Head of caudate nucleus (tissue), 42 donors: ENCODE measurements at regions not wholly inside any gene's neighbourhood (a gene's known extent, or its start where the extent isn't known, plus 50 kb on each side); places are given as distances from the start of the nearest gene placed in this dataset.

Source experiments
- DNase-seq, 42 donors: peaks; one replicate each; pipeline versions ENCODE4 v3.0.0 to v3.0.0-alpha.2; 2020 to 2021; ENCODE audit warnings: mixed read lengths in 7 of 42
- intact Hi-C: fragments of 100-400 bp; cut with DNase I; formaldehyde crosslinking; loops from one replicate; pipeline ENCODE4 v1.15.0; 2022

DNA sequence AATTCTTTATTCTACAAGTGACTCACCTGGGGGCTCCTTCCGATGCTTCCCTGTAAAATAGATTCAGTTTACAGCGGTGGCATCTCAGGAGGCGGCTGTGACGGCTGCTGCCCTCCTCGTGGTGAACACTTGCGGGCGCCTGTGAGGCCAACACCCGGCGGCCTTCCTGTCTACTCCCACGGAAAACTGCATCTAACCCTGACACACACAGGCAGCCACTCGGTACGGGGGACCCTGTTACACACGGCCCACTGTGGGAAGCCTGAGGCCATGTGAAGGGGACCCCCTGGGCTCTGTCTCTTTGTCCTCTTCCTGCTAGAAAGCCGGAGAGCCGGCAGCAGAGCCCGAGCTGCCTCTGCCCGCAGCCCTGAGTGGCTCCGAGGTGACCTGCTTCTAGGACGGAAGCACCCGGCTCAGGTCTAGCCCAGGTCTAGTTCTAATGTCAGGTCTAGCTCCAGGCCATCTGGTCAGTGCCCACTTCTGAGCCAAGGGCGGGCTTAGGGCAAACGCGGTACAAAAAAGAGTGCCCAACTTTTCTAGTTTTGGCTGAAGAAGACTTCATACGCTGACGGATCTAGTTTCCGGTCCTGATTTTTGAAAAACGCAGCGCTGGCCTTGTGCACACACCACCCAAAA, 159.4 kb downstream of the ENGASE start:
- intact Hi-C loops: no loop called here
- DNase-seq: no peak

DNA sequence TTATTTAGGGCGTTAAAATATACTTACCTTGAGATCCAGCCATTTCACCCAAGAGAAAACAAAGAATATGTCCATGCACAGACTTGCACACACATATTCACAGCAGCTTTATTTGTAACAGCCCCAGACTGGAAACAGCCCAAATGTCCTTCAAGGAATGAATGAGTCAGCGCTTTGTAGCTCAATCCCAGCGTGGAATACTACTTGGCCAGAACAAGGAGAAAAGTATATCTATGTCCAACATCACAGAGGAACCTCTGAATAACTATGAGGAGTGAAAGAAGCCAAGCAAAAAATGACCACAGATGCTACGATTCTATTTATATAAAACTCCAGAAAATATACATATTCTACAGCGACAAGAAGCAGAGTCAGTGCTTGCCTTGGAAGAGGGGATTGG, 158.3 kb downstream of the ENGASE start:
- intact Hi-C loops: no loop called here
- DNase-seq: no peak

- no peak for DNase-seq
- intact Hi-C loops: no loop called here
These were observed 157.2 kb downstream of the ENGASE start for GRCh38 chr17:79231766-79232287.

GRCh38 chr17:79230576-79230975, 156.0 kb downstream of the ENGASE start:
- intact Hi-C loops: no loop called here
- DNase-seq: no peak

DNA sequence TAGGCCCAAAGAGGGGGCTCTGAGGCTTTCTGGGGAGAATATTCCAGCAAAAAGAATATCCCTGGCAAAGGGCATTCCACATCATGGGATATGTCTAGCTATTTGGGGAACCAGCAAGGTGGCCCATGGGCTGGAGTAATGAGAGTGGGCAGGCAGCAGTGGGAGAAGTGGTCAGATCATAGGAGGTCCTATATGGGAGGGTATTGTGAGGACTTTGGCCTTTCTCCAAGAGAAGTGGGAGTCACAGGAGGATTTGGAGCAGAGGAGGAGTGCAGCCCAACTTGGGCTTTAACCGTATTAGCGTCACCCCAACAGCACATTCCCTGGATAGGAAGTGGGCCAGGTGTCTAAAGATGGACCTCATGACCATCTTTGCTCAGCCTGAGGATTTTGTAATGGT, 151.4 kb downstream of the ENGASE start:
- no peak for DNase-seq
- intact Hi-C loops: no loop called here

DNA sequence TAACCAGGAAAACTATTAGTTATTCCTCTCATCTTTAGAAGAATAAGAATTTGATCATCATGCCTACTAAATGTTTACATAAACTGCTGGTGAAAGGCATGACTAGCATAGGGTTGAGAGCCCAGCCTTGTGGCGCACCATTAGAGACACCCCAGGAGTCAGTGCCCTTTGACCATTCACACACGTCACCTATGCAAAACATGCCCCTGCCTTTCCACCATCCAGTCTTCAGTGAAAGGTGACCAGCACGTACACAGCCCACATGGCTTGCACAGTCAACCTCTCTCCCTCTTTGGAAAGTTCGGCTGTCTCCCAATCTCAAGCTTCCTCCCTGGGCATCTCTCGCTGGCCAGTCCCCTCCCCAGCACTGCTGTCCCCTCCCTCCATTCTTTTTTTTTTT, 150.3 kb downstream of the ENGASE start:
- DNase-seq: no peak
- intact Hi-C loops: no loop called here

- DNase-seq: no peak
- intact Hi-C loops: no loop called here
These were observed 149.9 kb downstream of the ENGASE start for GRCh38 chr17:79224476-79224875.

DNA sequence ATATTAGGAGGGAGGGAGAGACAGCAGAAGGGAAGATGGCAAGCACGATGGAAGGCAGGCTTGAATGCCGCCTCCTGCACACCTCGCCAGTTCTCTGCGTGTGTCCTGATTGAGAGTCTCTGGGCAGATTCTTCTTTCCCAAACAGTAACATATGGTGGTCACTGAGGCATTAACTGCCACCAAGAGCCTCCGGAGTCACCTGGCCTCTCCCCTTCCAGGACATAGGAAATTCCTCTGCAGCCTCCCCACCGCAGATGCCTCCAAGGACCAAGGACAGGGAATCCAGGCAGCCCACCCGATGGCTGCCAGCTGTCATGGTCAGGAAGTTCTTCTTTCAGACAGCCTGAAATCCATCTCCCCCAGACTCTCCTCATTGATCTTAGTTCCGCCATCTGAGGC, 149.3 kb downstream of the ENGASE start:
- no peak for DNase-seq
- intact Hi-C loops: no loop called here

GRCh38 chr17:79223471-79223870, 148.8 kb downstream of the ENGASE start:
- intact Hi-C loops: no loop called here
- no peak for DNase-seq

- DNase-seq: no peak
- intact Hi-C loops: no loop called here
These were observed 147.0 kb downstream of the ENGASE start for GRCh38 chr17:79221597-79221996.

DNA sequence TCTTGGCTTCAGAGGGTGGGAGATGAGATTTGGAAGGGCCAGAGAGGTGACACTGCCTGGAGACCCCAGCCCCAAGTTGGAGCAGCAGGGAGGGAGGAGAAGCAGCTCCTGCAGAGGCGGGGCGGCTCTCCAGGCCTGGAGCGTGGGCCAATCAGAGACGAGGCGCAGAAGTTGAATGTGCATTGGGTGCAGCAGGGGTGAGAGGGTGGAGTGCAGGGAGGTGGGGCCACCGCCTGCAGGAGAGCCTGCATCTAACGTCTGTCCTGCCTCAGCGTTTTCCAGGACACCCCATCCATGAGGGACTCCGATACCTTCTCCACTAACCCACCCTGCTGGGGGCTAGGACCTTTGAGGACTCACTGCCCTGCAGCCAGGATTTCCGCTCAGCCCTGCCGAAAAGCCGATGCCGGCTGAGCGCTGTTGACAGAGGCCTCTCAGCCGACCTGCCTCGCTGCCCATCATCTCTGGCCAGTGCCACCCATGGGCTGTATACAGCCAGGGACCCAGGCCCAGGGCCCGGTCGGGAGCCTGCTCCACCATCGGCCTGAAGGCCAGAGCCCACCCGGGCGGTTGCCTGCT, 146.2 kb downstream of the ENGASE start:
- intact Hi-C loops: no loop called here

GRCh38 chr17:79220201-79220712, 145.6 kb downstream of the ENGASE start:
- intact Hi-C loops: no loop called here
- DNase-seq: no peak

More for the DNA sequence above, 146.2 kb downstream of the ENGASE start:
- no peak for DNase-seq

GRCh38 chr17:79219208-79219935, 144.7 kb downstream of the ENGASE start:
- no peak for DNase-seq
- intact Hi-C loops: no loop called here

DNA sequence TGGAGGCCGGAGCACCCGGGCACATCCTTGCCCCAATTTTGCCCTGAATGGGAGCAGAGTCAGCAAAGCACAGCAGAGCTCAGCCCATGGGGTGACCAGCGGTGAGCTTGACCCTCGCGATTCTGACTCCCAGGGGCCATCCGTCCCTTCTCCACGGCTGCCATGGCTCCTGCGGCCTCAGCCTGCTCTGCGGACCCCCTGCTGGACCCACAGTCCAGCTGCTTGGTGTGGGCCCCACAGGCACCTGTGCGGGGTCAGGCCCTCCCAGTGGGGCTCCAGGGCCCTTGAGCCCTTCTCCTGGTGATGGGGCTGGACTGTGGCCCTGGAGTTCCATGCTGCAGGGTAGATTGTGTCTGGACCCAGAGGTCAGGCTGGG, 144.2 kb downstream of the ENGASE start:
- intact Hi-C loops: no loop called here
- DNase-seq: no peak

DNA sequence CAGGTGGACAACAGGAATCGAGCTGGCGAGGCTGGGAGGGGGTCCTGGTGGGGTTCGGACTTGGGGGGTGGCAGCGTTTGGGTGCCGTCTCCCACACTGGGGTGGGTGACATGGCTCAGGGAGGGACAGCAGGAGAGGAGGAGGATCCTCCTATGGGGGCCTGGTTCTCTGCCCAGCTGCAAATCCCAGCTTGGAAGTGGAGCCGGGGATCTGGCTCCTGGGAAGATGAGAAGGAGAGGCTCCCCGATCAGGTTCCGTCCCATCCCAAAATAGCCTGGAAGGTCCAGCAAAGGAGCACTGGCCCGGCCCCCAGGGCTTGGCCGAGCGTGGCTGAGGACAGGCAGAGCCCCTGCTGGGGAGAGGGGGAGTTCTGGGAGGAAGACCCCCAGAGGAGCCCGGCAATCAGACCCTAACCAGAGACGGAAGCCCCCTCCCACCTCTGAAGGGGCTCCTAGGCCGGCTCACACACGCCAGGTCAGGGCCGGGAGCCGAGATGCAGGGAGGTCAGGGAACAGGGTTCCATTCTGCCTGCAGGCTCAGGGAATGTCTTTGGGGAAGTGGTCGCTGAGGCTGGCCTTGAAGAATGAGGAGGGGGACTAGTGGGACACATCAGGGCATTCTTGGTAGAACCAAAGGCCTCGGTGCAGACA, 143.7 kb downstream of the ENGASE start:
- intact Hi-C loops: no loop called here

GRCh38 chr17:79217473-79218135, 143.0 kb downstream of the ENGASE start:
- intact Hi-C loops: no loop called here
- peak in 22 of 42 donors; percentile 3 to 52 (median 24) for DNase-seq

More for the DNA sequence above, 143.7 kb downstream of the ENGASE start:
- DNase-seq: no peak

DNA sequence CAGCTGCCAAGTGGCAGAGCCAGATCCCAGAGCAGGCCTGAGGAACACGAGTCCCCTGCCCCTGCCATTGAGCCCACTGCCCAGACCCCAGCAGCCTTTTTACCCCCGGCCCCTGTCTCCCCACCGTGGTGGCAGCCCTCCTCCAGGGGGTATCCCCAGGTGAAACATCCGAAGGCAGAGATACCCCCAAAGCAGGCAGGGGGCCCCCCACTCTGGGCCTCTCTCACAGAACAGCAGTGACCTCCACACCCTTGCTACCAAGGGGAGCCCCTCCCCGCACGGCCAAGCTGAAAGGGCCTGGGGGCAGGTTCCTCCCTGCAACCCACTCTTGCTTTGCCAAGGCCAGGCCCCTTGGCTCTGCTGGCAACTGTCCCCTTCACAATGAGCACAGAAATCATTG, 142.2 kb downstream of the ENGASE start:
- intact Hi-C loops: no loop called here
- no peak for DNase-seq

GRCh38 chr17:79216391-79216790, 141.8 kb downstream of the ENGASE start:
- intact Hi-C loops: no loop called here
- DNase-seq: no peak

DNA sequence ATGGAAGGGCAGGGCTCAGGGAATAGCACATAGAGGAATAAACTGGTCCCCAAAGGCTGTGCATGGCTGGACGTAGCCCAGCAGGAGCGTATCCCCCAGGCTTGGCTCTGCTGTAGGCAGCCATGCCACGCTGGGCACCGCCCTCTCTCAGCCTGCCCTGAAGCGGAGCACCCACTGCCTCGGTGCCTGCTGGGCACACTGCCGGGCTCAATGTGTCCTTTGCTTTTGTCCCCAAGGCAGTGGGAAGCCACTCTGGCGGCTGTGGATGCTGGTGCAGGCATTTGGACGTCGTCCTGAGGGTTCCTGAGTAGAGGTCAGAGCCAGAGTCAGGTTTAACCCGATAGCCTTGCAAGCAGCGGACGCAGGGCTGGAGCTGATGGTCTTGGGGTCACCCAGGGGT, 141.0 kb downstream of the ENGASE start:
- intact Hi-C loops: no loop called here
- DNase-seq: no peak
